ENCODE measurements at regions not wholly inside any gene's neighbourhood (a gene's known extent, or its start where the extent isn't known, plus 50 kb on each side); places are given as distances from the start of the nearest gene placed in this dataset.

GRCh38 chr2:167411367-167411766 is 523.1 kb downstream of the XIRP2 start:
- DNase-seq = no peak

DNA sequence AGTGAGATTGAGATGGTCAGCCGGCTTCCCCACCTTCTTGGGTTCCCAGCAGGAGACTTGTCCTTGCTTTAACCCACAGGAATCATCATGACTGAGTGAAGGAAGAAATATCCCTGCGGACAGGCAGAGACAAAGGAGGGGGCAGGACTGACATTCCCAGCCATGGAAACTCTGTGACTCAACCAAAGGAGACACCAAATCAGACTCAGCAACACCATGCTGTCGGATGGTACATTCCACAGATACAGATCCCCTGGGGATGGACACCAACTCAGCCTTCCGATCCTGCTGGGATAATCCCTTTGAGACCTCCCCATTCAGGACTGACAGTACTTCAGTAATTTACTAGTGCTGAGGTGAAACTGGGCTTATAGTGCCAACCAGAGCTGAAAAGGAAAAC is 518.3 kb downstream of the XIRP2 start:
- no peak for DNase-seq

DNA sequence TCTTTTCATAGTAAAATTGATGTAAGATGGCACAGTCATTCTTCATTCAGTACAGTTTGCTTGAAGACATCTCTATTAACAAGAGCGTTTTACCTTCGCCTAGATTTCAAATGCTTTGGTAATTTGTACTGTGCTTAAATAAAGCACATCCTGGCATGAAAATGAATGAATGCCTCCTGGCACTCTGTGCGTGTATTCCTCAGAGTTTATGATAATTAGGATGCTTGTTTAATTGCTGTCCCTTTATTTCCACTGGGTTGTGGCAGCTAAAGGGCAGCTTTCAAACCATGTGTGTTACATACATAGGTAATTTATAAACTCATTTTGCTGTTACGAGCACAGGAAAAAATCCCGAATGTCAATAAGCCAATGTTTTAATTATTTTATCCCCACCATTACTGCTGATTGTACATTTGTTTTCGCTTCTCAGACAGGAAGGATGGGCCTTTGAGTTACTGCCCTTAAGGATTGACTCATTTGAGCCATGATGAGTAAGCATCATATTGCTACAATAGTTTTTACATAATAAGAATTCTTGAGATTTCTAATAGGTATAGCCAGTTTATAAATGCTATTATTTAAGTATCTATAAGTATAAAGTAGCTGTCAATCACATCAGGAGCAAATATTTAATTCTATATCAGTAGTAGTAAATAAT is 516.5 kb downstream of the XIRP2 start:
- no peak for DNase-seq

GRCh38 chr2:167401309-167401708 is 513.0 kb downstream of the XIRP2 start:
- DNase-seq = no peak

GRCh38 chr2:167400546-167400945 is 512.3 kb downstream of the XIRP2 start:
- DNase-seq = no peak

- DNase-seq = no peak
Observed at GRCh38 chr2:167398873-167399272, 510.6 kb downstream of the XIRP2 start.

GRCh38 chr2:167388901-167389300 is 500.6 kb downstream of the XIRP2 start:
- DNase-seq = no peak

DNA sequence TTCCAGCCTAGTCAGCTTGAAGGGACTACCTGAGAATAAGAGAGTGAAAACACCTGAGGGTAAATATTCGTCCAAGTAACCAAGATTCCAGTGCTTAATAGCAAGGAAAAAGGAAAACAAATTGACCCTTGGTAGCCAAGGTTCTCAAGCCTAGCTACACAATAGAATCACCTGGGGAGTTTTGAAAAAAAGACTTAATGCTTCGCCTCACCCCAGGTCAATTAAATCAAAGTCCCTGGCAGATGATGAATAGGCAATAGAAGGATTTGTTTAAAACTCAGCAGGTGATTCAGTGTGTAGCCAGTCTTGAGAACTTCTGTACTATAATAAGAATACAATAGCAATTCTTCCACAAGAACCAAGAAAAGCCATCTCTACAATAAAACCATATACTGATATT is 500.2 kb downstream of the XIRP2 start:
- DNase-seq = no peak

GRCh38 chr2:167386694-167387093 is 498.4 kb downstream of the XIRP2 start:
- DNase-seq = no peak

DNA sequence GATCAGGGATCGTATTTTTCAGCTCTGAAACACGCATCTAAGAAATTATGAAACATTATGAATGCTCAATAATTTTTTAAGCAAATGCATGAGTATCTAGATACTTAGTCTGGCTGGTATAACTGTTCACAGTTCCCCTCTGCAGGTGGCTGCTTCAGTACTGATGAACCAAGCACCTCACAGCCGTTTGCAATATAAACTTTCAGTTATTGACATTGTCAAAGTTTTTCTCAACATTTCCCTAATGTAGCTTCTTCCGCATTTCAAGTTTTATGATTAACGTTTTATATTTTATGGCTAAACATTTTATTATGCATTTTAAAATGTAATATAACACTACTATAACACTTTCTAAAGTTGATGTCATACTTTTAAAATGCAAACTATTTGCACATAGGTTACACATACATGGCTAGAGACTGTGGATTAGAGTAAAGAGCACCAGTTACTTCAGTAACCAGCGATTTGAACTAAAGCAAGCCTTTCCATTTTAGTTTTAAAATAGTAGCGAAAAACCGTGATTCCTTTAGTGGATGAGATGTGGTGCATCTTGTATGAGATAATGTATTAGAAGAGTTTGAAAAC is 495.4 kb downstream of the XIRP2 start:
- no peak for DNase-seq

DNA sequence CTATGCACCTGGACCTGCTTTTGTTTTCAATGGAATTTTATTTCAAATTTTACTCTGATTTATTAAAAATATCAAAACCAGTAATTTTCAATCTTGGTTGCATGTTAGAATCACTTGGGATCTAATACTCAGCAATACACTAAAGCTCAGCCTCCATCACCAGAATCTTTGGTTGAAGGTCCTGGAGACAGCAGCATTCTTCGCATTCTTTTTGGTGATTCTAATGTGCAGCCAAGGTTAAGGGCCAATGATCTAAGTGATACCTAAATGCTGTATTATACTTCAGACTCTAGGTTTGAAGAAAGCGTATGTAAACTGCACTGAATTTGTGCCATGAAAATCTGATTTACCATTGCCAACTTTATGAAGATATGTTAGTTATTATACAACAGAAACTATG is 493.1 kb downstream of the XIRP2 start:
- no peak for DNase-seq

DNA sequence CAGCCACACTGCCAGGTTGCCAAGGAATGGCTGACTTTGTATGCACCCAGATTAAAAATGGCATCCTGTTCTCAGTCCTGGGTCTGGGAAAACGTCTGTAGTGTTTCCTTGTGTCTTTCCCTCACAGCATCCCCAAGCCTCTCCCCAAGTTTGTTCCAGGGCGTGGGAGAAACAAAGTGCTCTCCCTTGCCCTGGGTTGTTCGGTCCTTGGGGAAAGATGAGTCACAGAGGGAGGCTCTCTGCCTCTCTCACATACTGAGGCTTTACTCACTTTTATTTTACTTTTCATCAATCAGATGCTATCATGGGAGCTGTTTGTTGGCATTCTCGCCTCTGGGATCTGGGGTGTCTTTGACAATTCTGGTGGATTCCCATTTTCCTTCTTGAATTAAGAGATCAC is 492.3 kb downstream of the XIRP2 start:
- DNase-seq = no peak

GRCh38 chr2:167380094-167380493 is 491.8 kb downstream of the XIRP2 start:
- DNase-seq = no peak

DNA sequence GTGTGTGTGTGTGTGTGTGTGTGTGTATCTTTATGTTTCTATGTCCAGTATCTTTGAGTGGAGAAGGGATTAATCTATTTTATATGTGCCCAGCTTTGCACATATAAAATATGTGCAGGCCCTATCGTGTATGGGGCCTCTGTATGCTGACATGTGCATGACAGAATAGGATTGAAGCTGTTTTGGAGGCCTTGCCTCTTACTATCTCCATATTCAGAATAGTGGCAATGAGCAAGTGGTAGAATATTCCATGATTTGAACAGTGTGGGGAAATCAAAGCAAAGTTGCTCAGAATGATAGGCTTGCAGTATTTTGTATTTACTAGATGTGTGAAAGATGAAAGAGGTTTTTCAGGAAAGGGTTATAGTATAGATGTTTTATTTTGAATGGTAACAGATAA is 480.8 kb downstream of the XIRP2 start:
- no peak for DNase-seq

GRCh38 chr2:167368371-167368770 is 480.1 kb downstream of the XIRP2 start:
- no peak for DNase-seq

- DNase-seq = no peak
Observed at GRCh38 chr2:167365216-167365615, 476.9 kb downstream of the XIRP2 start.

GRCh38 chr2:167361426-167361825 is 473.1 kb downstream of the XIRP2 start:
- no peak for DNase-seq

DNA sequence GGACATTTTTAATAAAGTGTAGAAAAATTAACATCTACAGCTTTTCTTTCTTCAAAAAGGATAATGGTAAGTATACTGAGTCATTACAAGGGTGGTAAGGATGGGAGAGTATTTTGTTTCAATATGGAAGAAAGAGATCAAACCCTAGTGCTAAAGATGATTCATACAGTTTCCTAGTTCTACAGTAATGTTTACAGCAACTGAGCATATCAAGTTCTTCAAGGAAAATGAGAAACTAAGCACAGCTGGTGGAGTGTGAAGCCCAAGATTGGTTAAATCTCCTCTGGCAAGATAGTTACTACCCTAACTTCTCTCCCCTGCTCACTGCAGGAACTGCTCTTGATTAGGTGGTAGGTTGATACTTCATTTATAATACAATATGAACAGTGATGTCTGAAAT is 467.5 kb downstream of the XIRP2 start:
- no peak for DNase-seq

GRCh38 chr2:167353605-167354280 is 465.5 kb downstream of the XIRP2 start:
- DNase-seq = no peak

GRCh38 chr2:167345559-167345958 is 457.3 kb downstream of the XIRP2 start:
- DNase-seq = no peak

GRCh38 chr2:167342769-167343168 is 454.5 kb downstream of the XIRP2 start:
- no peak for DNase-seq

- no peak for DNase-seq
Observed at GRCh38 chr2:167340322-167340721, 452.0 kb downstream of the XIRP2 start.

DNA sequence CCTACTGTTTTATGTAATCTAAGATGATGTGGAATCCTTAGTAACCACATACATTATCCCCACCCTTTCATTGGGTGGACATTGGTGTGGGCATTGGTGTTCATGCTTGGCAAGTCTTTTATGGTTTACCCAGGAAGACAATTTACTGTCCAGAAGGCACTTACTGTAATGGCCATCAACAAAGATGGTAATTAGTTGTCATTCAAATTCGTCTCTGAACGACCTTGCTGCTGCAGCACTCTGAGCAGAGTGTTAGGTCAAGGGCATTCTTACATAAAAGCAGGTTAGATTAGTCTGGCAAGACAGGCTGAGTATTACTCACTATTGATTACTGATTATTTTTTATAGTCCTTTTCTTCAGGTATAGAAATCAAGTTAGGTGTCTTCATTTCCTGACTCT is 447.9 kb downstream of the XIRP2 start:
- no peak for DNase-seq

GRCh38 chr2:167335541-167335992 is 447.3 kb downstream of the XIRP2 start:
- DNase-seq = no peak

Measured in activated CD4-positive, alpha-beta T cell treated with anti-CD3 and anti-CD28 coated beads for 48 hours (primary cell).